Activated T-cell treated with anti-CD3 and anti-CD28 coated beads for 1 hour (primary cell): ENCODE measurements at regions not wholly inside any gene's neighbourhood (a gene's known extent, or its start where the extent isn't known, plus 50 kb on each side); places are given as distances from the start of the nearest gene placed in this dataset.
"Not testable (repeated sequence)": the region's sequence is repeated elsewhere in the genome, so short reads cannot be mapped to it uniquely, and the experiment has no call there.

Experiments
- DNase-seq: peaks from one replicate; pipeline ENCODE4 v3.0.0-alpha.2; 2020; ENCODE audit warnings: low read depth

GRCh38 chr7:29649876-29650275, 86.2 kb downstream of the PRR15 start:
- no peak for DNase-seq

- DNase-seq = no peak
These were observed 87.8 kb downstream of the PRR15 start for GRCh38 chr7:29651477-29651876.

GRCh38 chr7:29652556-29652955, 88.9 kb downstream of the PRR15 start:
- DNase-seq = no peak

- not testable (repeated sequence) for DNase-seq
These were observed 90.7 kb downstream of the PRR15 start for GRCh38 chr7:29654340-29654739.

GRCh38 chr7:29657288-29657687, 93.7 kb downstream of the PRR15 start:
- no peak for DNase-seq

- no peak for DNase-seq
These were observed 94.2 kb downstream of the PRR15 start for GRCh38 chr7:29657856-29658255.

GRCh38 chr7:29659213-29659612, 95.6 kb downstream of the PRR15 start:
- not testable (repeated sequence) for DNase-seq

GRCh38 chr7:29662899-29663298, 99.3 kb downstream of the PRR15 start:
- DNase-seq = not testable (repeated sequence)

GRCh38 chr7:29664999-29665398, 101.4 kb downstream of the PRR15 start:
- DNase-seq = not testable (repeated sequence)

GRCh38 chr7:29667096-29667669, 103.5 kb downstream of the PRR15 start:
- not testable (repeated sequence) for DNase-seq

- not testable (repeated sequence) for DNase-seq
These were observed 107.7 kb downstream of the PRR15 start for GRCh38 chr7:29671286-29671685.

GRCh38 chr7:29673635-29674034, 110.0 kb downstream of the PRR15 start:
- not testable (repeated sequence) for DNase-seq

GRCh38 chr7:29674626-29675025, 111.0 kb downstream of the PRR15 start:
- DNase-seq = not testable (repeated sequence)

GRCh38 chr7:29677254-29677653, 113.6 kb downstream of the PRR15 start:
- not testable (repeated sequence) for DNase-seq

- not testable (repeated sequence) for DNase-seq
These were observed 116.3 kb downstream of the PRR15 start for GRCh38 chr7:29679963-29680362.

- DNase-seq = not testable (repeated sequence)
These were observed 117.0 kb downstream of the PRR15 start for GRCh38 chr7:29680601-29681000.

GRCh38 chr7:29684151-29684786, 120.6 kb downstream of the PRR15 start:
- not testable (repeated sequence) for DNase-seq

GRCh38 chr7:29684787-29685650, 121.3 kb upstream of the WIPF3 start:
- peak; percentile 5 for DNase-seq

GRCh38 chr7:29685651-29686271, 120.5 kb upstream of the WIPF3 start:
- DNase-seq = not testable (repeated sequence)

- DNase-seq = not testable (repeated sequence)
These were observed 115.8 kb upstream of the WIPF3 start for GRCh38 chr7:29690510-29690909.

- DNase-seq = not testable (repeated sequence)
These were observed 109.9 kb upstream of the WIPF3 start for GRCh38 chr7:29696402-29696801.

GRCh38 chr7:29699723-29700122, 106.6 kb upstream of the WIPF3 start:
- DNase-seq = not testable (repeated sequence)
